ENCODE measurements at regions not wholly inside any gene's neighbourhood (a gene's known extent, or its start where the extent isn't known, plus 50 kb on each side); places are given as distances from the start of the nearest gene placed in this dataset.
"Not testable (repeated sequence)": the region's sequence is repeated elsewhere in the genome, so short reads cannot be mapped to it uniquely, and the experiment has no call there.

GRCh38 chr7:114364151-114364550, 50.5 kb upstream of the FOXP2 start:
- Mint-ChIP-seq H3K27ac (no peak overlapping the region), H3K36me3 (no peaks in the 10 kb centered on the region), H3K27me3 (peaks cover 2% of the 10 kb centered on the region), H3K9me3 (ENCODE audit: low read depth) (no peaks in the 10 kb centered on the region), H3K4me3 (no peak overlapping the region), H3K4me1 (no peaks in the 10 kb centered on the region)
- ATAC-seq (no peak), DNase-seq (no peak)
- CTCF ChIA-PET = no interaction called here

GRCh38 chr7:114363292-114363691, 51.3 kb upstream of the FOXP2 start:
- CTCF ChIA-PET = no interaction called here

GRCh38 chr7:114358911-114359310, 55.7 kb upstream of the FOXP2 start:
- Mint-ChIP-seq H3K36me3 (no peaks in the 10 kb centered on the region), H3K27me3 (peaks cover 2% of the 10 kb centered on the region)
- DNase-seq = no peak

More at GRCh38 chr7:114363292-114363691, 51.3 kb upstream of the FOXP2 start:
- ATAC-seq (no peak), DNase-seq (no peak)
- H3K27me3 Mint-ChIP-seq = peaks cover 2% of the 10 kb centered on the region
- H3K4me3 Mint-ChIP-seq = no peak overlapping the region
- no peaks in the 10 kb centered on the region for H3K9me3 Mint-ChIP-seq (ENCODE audit: low read depth)
- H3K27ac Mint-ChIP-seq = no peak overlapping the region
- no peaks in the 10 kb centered on the region for H3K4me1 Mint-ChIP-seq
- H3K36me3 Mint-ChIP-seq = no peaks in the 10 kb centered on the region

GRCh38 chr7:114356133-114356532, 58.5 kb upstream of the FOXP2 start:
- no peak for ATAC-seq
- CTCF ChIA-PET = no interaction called here
- no peaks in the 10 kb centered on the region for H3K4me1 Mint-ChIP-seq
- no peaks in the 10 kb centered on the region for H3K36me3 Mint-ChIP-seq
- no peaks in the 10 kb centered on the region for H3K27me3 Mint-ChIP-seq
- no peak overlapping the region for H3K4me3 Mint-ChIP-seq
- no peak overlapping the region for H3K27ac Mint-ChIP-seq
- H3K9me3 Mint-ChIP-seq (ENCODE audit: low read depth) = no peaks in the 10 kb centered on the region
- no peak for DNase-seq

More at GRCh38 chr7:114358911-114359310, 55.7 kb upstream of the FOXP2 start:
- Mint-ChIP-seq H3K27ac (no peak overlapping the region), H3K4me1 (no peaks in the 10 kb centered on the region), H3K4me3 (no peak overlapping the region), H3K9me3 (ENCODE audit: low read depth) (no peaks in the 10 kb centered on the region)
- ATAC-seq = no peak
- CTCF ChIA-PET = no interaction called here

- no peak for DNase-seq
- no peaks in the 10 kb centered on the region for H3K36me3 Mint-ChIP-seq
- no peak for ATAC-seq
- no peak overlapping the region for H3K27ac Mint-ChIP-seq
- H3K4me1 Mint-ChIP-seq = no peaks in the 10 kb centered on the region
- CTCF ChIA-PET = no interaction called here
- H3K4me3 Mint-ChIP-seq = no peak overlapping the region
- H3K27me3 Mint-ChIP-seq = no peaks in the 10 kb centered on the region
- H3K9me3 Mint-ChIP-seq (ENCODE audit: low read depth) = no peaks in the 10 kb centered on the region
Observed at GRCh38 chr7:114354306-114354705, 60.3 kb upstream of the FOXP2 start.

GRCh38 chr7:114345494-114345893, 69.1 kb upstream of the FOXP2 start:
- CTCF ChIA-PET = no interaction called here
- Mint-ChIP-seq H3K27ac (no peak overlapping the region), H3K27me3 (no peaks in the 10 kb centered on the region), H3K4me1 (no peaks in the 10 kb centered on the region), H3K4me3 (no peak overlapping the region), H3K9me3 (ENCODE audit: low read depth) (no peaks in the 10 kb centered on the region), H3K36me3 (no peaks in the 10 kb centered on the region)
- no peak for ATAC-seq
- no peak for DNase-seq

GRCh38 chr7:114343949-114344708, 70.5 kb upstream of the FOXP2 start:
- no peak for ATAC-seq
- Mint-ChIP-seq H3K4me3 (no peak overlapping the region), H3K27me3 (no peaks in the 10 kb centered on the region), H3K9me3 (ENCODE audit: low read depth) (no peaks in the 10 kb centered on the region), H3K27ac (no peak overlapping the region), H3K4me1 (no peaks in the 10 kb centered on the region), H3K36me3 (no peaks in the 10 kb centered on the region)
- CTCF ChIA-PET = no interaction called here
- DNase-seq = no peak

GRCh38 chr7:114342431-114343179, 72.0 kb upstream of the FOXP2 start:
- CTCF ChIA-PET = no interaction called here
- ATAC-seq (no peak), DNase-seq (no peak)
- Mint-ChIP-seq H3K27me3 (no peaks in the 10 kb centered on the region), H3K9me3 (ENCODE audit: low read depth) (no peaks in the 10 kb centered on the region), H3K36me3 (no peaks in the 10 kb centered on the region), H3K4me1 (no peaks in the 10 kb centered on the region), H3K27ac (no peak overlapping the region), H3K4me3 (no peak overlapping the region)

- Mint-ChIP-seq H3K27ac (no peak overlapping the region), H3K36me3 (no peaks in the 10 kb centered on the region), H3K4me1 (no peaks in the 10 kb centered on the region), H3K4me3 (no peak overlapping the region), H3K27me3 (no peaks in the 10 kb centered on the region), H3K9me3 (ENCODE audit: low read depth) (no peaks in the 10 kb centered on the region)
- no peak for ATAC-seq
- no peak for DNase-seq
- CTCF ChIA-PET = no interaction called here
Observed at GRCh38 chr7:114341648-114342047, 73.0 kb upstream of the FOXP2 start.

GRCh38 chr7:114334989-114335388, 79.6 kb upstream of the FOXP2 start:
- ATAC-seq (no peak), DNase-seq (no peak)
- no peaks in the 10 kb centered on the region for H3K4me1 Mint-ChIP-seq
- H3K27me3 Mint-ChIP-seq = no peaks in the 10 kb centered on the region
- no peaks in the 10 kb centered on the region for H3K36me3 Mint-ChIP-seq
- no peak overlapping the region for H3K4me3 Mint-ChIP-seq
- no peaks in the 10 kb centered on the region for H3K9me3 Mint-ChIP-seq (ENCODE audit: low read depth)
- CTCF ChIA-PET = no interaction called here
- no peak overlapping the region for H3K27ac Mint-ChIP-seq

GRCh38 chr7:114329458-114329857, 85.2 kb upstream of the FOXP2 start:
- CTCF ChIA-PET; H3K9me3 Mint-ChIP-seq (ENCODE audit: low read depth); DNase-seq; ATAC-seq; H3K27ac Mint-ChIP-seq; H3K36me3 Mint-ChIP-seq; H3K4me3 Mint-ChIP-seq; H3K4me1 Mint-ChIP-seq; H3K27me3 Mint-ChIP-seq: not testable (repeated sequence)

- Mint-ChIP-seq H3K36me3 (no peaks in the 10 kb centered on the region), H3K4me1 (no peaks in the 10 kb centered on the region), H3K4me3 (no peak overlapping the region), H3K9me3 (ENCODE audit: low read depth) (no peaks in the 10 kb centered on the region), H3K27ac (no peak overlapping the region), H3K27me3 (no peaks in the 10 kb centered on the region)
- CTCF ChIA-PET = no interaction called here
- ATAC-seq (no peak), DNase-seq (no peak)
Observed at GRCh38 chr7:114317450-114318098, 97.0 kb upstream of the FOXP2 start.

GRCh38 chr7:114312649-114313048, 102.0 kb upstream of the FOXP2 start:
- Mint-ChIP-seq H3K27me3 (no peaks in the 10 kb centered on the region), H3K27ac (no peak overlapping the region), H3K9me3 (ENCODE audit: low read depth) (no peaks in the 10 kb centered on the region), H3K4me1 (no peaks in the 10 kb centered on the region), H3K4me3 (no peak overlapping the region), H3K36me3 (no peaks in the 10 kb centered on the region)
- no peak for DNase-seq
- CTCF ChIA-PET = no interaction called here
- ATAC-seq = no peak

All from activated CD8-positive, alpha-beta memory T cell treated with anti-CD3 and anti-CD28 coated beads, Interleukin-2, amount 10 ng/mL, durations not matched to agents 7 days and 5 days (primary cell).